IPS-NIHi7 (cell line): ENCODE measurements at regions not wholly inside any gene's neighbourhood (a gene's known extent, or its start where the extent isn't known, plus 50 kb on each side); places are given as distances from the start of the nearest gene placed in this dataset.
"Not testable (repeated sequence)": the region's sequence is repeated elsewhere in the genome, so short reads cannot be mapped to it uniquely, and the experiment has no call there.

Source experiments
- DNase-seq: peaks from one replicate; pipeline ENCODE4 v3.0.0; 2012; ENCODE audit warnings: mixed read lengths; ENCODE audit errors: extremely low spot score

DNA sequence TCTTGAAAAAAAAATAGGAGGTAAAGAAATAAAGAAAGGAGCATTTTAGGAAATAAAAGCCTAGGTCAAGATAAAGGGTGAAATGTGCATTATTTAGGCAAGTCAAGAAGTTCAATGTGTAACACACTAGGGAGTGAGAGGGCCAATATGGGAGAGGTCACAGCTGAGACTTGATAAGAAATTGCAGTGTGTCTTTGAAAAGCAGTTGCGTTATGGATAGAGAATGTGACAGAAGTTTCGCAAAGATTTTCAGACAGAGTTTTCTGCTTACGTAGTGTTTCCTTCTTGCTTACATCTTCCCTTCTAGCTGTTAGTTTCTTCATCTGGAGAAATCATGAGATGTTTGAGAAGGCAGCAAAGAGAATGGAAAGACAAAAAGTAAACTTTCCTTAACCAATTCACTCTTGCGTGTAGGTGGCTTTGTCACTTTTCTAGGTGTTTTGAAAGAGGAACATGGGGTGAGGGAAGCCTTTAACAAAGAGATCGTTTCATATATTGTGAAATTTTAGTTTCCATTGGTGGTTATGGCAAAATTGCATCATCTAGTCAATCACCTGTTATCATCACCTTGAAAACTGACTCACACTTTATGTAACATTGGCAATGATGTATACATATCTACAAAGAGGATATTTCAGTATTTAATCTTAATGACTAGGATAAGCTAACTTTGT is 975.5 kb downstream of the OLFM4 start:
- DNase-seq = no peak

- no peak for DNase-seq
Measured at GRCh38 chr13:54016542-54016941, 987.9 kb downstream of the OLFM4 start.

DNA sequence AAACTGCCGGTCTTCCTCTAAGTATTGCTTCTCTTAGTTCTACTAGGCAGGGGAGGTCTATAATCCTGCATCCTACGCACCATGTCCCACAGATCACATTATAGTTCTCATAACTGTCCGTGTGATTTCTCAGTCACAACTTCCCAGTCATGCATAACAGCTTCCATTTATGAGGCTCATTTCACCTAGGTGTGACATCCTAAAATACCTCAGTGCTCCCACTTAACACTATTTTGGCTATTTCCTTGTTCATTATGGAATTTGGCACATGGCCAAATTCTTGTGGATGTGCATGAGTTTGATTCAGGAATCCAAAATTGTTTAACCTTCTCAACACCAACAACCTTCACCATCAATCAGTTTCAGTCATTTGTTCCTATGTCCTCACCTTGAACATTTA is 989.9 kb downstream of the OLFM4 start:
- no peak for DNase-seq

DNA sequence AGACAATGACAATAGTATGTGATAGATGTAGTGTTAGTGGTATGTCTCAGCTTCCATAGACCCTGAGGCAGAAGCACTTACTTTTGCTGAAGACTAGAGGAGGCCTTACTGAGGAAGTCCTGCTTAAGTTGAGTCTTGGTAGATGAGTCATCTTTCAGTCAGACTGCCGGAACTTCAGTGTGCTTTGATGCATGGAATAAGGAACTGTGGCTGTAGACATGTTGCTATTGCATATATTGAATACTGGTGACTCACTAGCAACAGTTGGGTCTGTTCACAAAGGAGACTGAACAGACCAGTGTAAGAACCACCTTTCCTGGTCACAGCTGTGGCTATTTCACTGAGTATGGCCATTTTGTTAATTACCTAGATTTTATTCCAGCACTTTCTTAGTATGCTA is 1000.6 kb downstream of the OLFM4 start:
- peak; percentile 18 for DNase-seq

DNA sequence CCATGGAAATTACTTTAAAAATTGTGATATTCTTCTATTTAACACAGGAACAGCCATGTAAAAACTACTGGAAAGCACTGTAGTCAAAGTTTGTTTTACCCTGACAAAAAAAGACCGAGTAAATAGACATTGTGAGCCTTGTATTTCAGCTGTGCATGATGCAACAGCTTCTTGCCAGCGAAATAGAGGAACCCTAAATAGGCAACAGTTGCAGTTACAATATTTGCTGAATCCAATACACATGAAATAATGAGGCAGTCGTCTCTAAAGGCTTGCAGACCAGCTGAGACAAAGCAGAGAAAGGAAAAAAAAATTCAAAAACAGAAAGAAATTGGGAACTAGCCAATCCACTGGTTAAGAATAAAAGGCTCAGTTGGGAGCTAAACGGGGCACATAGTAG is 1001.1 kb downstream of the OLFM4 start:
- no peak for DNase-seq

DNA sequence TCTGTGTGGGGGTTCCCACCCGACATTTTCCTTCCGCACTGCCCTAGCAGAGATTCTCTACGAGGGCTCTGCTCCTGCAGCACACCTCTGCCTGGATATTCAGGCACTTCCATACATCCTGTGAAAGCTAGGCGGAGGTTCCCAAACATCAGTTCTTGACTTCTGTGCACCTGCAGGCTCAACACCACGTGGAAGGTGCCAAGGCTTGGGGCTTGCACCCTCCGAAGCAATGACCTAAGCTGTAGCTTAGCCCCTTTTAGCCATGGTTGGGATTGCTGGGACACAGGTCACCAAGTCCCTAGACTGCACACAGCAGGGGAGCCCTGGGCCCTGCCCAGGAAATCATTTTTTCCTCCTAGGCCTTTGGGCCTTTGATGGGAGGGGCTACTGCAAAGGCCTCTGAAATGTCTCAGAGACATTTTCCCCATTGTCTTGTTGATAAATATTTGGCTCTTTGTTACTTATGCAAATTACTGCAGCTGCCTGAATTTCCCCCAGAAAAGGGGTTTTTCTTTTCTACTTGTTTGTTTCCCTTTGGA is 1004.8 kb downstream of the OLFM4 start:
- no peak for DNase-seq

DNA sequence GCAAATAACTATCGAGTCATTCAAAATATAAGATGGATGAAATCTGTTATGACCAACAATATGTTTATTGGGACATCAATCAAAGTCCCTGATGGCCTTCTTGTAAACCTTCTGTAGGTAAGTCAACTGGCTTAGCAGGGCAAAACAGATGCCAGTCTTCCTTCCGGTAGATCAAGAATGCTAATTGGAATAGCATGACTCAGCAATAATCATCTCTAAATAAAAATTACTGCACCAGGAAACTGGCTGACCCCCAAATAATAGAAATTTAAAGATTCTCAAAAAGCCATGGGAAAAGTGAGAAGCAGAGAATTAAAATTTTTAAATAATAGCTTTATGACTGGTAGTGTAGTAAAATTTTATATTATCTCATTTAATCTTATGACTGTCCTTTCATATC is 1005.4 kb downstream of the OLFM4 start:
- no peak for DNase-seq

DNA sequence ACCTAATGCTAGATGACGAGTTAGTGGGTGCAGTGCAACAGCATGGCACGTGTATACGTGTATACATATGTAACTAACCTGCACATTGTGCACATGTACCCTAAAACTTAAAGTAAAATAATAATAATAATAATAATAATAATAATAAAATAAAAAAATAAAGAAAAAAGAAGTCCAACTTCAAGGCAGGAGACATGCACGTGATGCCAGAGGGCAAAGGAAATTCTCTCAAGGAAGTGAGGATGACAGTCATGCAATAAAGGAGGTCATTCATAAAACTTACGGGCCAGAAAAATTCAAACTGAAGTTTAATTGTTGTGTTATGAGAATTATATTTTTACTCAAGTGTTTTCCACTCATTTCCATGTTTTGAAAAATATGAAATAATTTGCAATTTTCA is 1028.8 kb downstream of the OLFM4 start:
- not testable (repeated sequence) for DNase-seq

DNA sequence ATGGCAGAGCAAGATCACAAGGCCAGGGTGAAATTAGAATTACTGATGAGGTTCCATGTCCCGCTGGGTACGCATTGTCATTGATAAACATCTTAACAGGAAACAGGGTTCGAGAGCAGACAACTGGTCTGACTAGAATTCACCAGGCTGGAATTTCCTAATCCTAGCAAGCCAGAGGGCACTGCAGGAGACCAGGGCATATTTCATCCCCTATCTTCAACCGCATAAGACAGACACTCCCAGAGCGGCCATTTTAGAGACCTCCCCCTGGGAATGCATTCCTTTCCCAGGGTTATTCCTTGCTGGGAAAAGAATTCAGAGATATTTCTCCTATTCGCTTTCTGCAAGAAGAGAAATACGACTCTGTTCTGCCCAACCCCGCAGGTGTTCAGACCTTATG is 1041.3 kb downstream of the OLFM4 start:
- not testable (repeated sequence) for DNase-seq

DNA sequence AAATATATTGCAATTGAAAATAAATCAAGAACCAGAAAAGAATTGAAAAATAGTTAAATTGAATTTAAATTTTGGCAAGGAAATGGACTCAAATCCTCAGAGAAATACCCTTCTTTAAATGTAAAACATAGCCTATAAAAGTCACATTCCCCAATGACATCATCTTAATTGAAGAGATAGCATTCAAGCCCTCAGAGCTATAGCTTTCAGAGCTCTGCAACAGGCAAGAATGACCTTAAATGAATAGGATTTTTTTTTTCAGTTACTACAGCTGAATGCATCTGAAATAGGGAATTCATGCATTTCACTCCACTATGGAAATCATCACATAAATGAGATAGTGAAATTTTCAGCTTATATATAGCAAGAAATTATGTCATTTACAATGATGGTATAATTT is 1049.0 kb downstream of the OLFM4 start:
- DNase-seq = no peak

GRCh38 chr13:54078271-54078870 is 1049.8 kb downstream of the OLFM4 start:
- no peak for DNase-seq

DNA sequence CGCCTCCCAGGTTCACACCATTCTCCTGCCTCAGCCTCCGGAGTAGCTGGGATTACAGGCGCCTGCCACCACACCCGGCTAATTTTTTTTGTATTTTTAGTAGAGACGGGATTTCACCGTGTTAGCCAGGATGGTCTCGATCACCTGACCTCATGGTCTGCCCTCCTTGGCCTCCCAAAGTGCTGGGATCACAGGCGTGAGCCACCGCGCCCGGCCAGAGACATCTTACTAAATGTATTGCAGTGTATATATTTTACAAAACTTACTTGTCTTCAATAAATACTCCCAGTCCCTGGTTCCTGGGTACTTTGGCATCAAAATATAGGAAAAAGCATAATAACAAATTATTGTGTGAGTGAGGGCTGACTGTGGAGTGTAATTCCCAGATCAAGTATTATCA is 1053.7 kb downstream of the OLFM4 start:
- DNase-seq = not testable (repeated sequence)

DNA sequence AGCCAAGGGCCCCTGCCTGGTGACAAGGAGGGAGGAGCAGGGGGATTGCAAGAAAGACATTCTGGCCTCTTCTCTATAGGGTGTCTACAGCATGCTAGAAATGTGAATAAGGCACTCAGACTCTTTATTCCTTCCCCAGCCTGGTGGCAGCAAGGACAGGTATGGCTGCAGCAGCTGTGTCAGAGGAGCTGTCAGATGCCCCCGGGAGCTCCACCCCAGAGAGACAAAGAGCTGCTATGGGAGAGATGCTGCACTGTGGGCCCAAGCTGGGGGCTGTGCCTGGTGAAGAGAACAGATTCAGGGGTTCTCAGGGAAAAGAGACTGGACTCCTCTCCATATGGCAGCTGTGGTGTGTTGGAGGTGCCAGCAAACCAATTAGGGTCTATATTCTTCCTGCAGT is 1063.3 kb downstream of the OLFM4 start:
- no peak for DNase-seq

- DNase-seq = no peak
Measured at GRCh38 chr13:54092686-54093085, 1064.1 kb downstream of the OLFM4 start.

DNA sequence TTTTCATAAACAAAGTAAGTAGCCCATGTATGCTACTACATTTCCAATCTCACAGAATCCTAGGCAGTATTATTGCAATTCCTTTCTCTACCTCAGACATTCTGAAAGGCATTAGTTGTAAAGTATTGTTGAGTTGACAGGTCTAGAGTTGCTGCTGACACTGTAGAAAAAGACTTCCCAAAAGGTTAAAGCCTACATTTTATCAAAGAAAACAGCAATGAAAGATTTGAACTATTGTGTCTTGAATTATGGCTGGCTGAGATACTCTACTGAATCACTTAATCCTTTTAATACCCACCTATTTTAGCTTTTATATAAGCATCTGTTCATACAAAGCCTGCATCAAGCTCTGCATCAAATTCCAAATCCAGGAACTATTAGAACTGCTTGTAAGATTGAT is 1082.0 kb downstream of the OLFM4 start:
- no peak for DNase-seq

- no peak for DNase-seq
Measured at GRCh38 chr13:54124700-54125099, 1096.1 kb downstream of the OLFM4 start.

- not testable (repeated sequence) for DNase-seq
Measured at GRCh38 chr13:54130931-54131330, 1102.3 kb downstream of the OLFM4 start.

DNA sequence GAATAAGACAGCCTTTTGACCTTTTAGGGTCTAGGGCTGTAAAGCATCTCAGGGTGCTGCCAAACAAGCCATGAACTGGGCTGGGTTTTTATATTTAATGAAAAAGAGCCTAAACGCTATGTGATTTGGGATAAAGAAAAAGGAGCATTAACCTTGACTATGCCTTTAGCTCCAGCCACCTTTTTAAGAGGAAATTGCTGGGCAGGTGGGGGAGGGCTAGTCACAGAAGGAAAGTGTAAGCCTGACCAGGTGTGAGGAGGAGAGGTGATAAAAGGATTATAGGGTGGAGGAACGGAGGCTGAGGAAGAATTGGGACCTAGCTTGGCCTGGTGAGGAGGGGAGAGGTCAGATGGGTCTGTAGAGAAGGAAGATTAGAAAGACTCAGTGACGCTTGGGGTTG is 1102.8 kb downstream of the OLFM4 start:
- not testable (repeated sequence) for DNase-seq

GRCh38 chr13:54132127-54132526 is 1103.5 kb downstream of the OLFM4 start:
- not testable (repeated sequence) for DNase-seq

GRCh38 chr13:54132720-54133119 is 1104.1 kb downstream of the OLFM4 start:
- DNase-seq = not testable (repeated sequence)

DNA sequence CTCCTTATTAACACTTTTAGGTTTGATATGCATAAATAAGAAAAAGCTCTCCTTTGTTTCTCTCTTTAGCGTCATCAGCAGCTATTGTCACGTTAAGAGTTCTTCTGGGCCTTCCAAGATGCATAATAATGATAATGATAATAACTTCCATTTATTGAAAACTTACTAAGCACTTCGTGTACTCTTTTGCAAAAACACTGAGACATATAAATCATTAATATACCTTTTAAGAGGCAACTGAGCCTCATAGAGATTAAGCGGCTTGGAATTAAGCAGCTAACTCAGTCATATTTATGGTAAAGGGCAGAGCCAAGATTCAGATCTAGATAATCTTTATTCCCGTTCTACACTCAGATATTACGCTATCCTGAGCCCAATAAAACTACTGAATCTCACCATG is 1105.1 kb downstream of the OLFM4 start:
- DNase-seq = no peak

DNA sequence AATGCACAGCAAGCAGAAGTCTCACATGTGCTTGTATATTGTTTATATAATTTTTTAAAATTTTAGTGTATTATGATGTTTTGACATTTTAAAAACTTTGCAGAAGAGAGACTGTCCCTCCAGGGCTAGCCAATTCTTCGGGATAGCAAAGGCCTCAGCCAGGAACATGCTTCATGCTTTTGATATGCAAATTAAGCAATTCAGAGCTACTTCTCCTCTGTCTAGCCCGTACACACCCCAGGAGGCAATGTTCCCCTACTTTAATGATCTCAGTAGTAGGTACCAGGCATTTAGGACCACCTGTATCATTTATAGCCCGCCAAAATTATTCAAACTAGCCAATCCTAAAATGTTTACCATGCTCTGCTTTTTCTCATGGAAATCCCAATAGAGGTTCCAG is 1116.2 kb downstream of the OLFM4 start:
- DNase-seq = no peak

DNA sequence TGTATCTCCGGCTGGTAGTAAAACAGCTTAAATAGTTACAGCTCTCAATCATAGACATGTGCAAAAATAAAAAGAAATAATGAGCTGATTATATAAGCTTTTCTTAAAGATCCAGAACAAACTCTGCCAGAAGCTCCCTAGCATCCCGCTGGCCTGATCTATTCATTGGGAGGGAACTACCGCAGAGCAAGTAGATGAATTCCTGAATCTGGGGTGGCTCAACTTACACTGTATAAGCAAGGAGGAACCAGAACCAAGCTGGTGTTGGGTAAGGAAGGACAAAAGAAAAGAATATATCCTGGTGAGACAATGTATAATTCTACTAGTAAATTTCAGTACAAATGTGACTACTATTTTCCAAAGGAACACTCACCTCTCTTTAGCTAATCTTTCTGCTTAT is 1122.2 kb downstream of the OLFM4 start:
- no peak for DNase-seq

DNA sequence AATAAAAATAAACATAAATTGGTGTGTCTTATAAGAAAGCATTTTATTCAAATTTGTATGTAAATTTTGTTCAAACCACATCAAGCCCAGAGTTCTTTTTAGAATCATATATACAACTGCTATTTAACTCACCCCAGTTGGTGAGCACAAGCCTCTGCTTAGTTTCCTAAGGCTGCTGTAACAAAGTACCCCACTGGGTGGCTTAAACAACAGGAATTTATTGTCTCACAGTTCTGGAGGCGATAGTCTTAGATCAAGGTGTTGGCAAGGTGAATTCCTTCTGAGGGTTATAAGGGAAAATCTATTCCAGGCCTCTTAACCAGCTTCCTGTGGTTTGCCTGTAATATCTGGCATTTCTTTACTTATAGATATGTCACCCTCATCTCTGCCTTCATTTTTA is 1133.5 kb downstream of the OLFM4 start:
- DNase-seq = peak; percentile 25
